ES-I3 (cell line): ENCODE measurements at regions not wholly inside any gene's neighbourhood (a gene's known extent, or its start where the extent isn't known, plus 50 kb on each side); places are given as distances from the start of the nearest gene placed in this dataset.
"Not testable (repeated sequence)": the region's sequence is repeated elsewhere in the genome, so short reads cannot be mapped to it uniquely, and the experiment has no call there.

ENCODE experiments used
- H3K36me3 ChIP-seq: 2 replicates; pipeline ENCODE4 v1.6.1; 2013; ENCODE audit warnings: mild to moderate bottlenecking, low read length, control low read depth, moderate library complexity; ENCODE audit not compliant: insufficient read depth
- H3K4me1 ChIP-seq: 2 replicates; pipeline ENCODE4 v1.6.1; 2013; ENCODE audit warnings: mild to moderate bottlenecking, control low read depth, low read length; ENCODE audit not compliant: insufficient read depth
- H3K9ac ChIP-seq: 2 replicates; pipeline ENCODE4 v1.6.1; 2013; ENCODE audit warnings: low read depth, mild to moderate bottlenecking, low read length, moderate library complexity
- H3K9me3 ChIP-seq: 2 replicates; pipeline ENCODE4 v1.6.1; 2013; ENCODE audit warnings: mild to moderate bottlenecking, low read length, moderate library complexity; ENCODE audit not compliant: control insufficient read depth, insufficient read depth

DNA sequence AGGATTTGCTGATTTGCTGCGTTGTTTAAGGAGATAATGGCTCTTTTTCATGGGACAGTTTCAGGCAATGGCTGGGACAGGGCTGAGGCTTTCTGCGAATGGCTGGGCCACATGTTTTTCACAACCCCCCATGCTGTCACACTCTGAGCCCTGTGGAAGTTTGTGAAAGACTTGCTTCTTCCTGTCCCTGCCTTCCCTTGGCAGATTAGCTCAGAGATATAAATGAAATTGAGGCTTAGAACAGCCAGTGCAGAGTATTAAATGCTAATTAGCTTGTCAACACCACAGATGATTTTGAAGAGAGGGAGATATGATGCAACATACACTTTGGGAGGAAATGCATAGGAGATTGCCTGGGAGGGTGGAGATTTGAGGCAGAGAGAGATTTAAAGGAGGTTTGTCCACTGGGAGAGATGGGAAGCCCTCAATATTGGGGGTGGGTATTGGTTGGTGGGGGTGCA lies 232.0 kb downstream of the SH2D4B start:
- Histone ChIP-seq H3K4me1 (peaks cover 17% of the 10 kb centered on the region), H3K9me3 (no peaks in the 10 kb centered on the region), H3K9ac (no peak overlapping the region)

DNA sequence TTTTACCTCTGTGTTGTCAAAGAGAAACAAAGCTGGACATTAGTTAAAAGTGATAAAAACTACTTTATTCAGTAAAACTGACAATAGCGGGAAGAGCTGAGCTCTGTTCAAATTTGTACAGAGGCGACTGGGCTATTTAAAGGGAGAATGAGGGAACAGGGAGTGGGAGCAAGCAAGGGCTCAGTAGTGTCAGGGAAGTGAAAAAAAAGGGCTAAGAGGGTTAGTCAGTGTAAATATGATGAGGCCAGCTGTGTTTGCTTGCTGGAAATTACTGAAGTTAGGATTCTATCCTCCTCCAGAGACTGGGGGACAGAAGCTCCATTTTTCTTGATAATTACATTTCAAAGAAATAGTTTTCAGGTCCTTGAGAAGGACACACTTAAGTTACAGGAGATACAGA lies 232.5 kb downstream of the SH2D4B start:
- H3K4me1 ChIP-seq: peaks cover 17% of the 10 kb centered on the region
- H3K9me3 ChIP-seq: no peaks in the 10 kb centered on the region
- no peaks in the 10 kb centered on the region for H3K36me3 ChIP-seq
- no peak overlapping the region for H3K9ac ChIP-seq

More for the DNA sequence above, 232.0 kb downstream of the SH2D4B start:
- H3K36me3 ChIP-seq: no peaks in the 10 kb centered on the region

GRCh38 chr10:80771285-80771684 lies 233.6 kb downstream of the SH2D4B start:
- Histone ChIP-seq H3K9ac (no peak overlapping the region), H3K36me3 (no peaks in the 10 kb centered on the region), H3K4me1 (peaks cover 17% of the 10 kb centered on the region), H3K9me3 (no peaks in the 10 kb centered on the region)

- Histone ChIP-seq H3K9me3 (no peaks in the 10 kb centered on the region), H3K4me1 (peaks cover 17% of the 10 kb centered on the region), H3K9ac (no peak overlapping the region), H3K36me3 (no peaks in the 10 kb centered on the region)
These were observed 234.3 kb downstream of the SH2D4B start for GRCh38 chr10:80771902-80772555.

DNA sequence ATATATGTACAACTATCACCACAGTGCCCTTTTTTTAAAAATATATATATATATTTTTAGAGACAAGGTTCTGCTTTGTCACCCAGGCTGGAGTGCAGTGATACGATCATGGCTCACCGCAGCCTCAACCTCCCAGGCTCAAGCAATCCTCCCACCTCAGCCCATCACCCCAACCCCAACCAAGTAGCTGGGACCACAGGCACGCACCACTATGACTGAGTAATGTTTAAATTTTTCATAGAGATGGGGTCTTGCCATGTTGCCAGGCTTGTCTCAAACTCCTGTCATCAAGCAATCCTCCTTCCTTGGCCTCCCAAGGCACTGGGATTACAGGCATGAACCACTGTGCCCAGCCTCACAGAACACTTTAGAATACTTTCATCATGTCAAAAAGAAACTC lies 234.9 kb downstream of the SH2D4B start:
- H3K36me3 ChIP-seq: no peaks in the 10 kb centered on the region
- H3K9ac ChIP-seq: no peak overlapping the region
- peaks cover 17% of the 10 kb centered on the region for H3K4me1 ChIP-seq
- no peaks in the 10 kb centered on the region for H3K9me3 ChIP-seq

- no peaks in the 10 kb centered on the region for H3K9me3 ChIP-seq
- no peak overlapping the region for H3K9ac ChIP-seq
- no peaks in the 10 kb centered on the region for H3K4me1 ChIP-seq
- no peaks in the 10 kb centered on the region for H3K36me3 ChIP-seq
These were observed 247.0 kb downstream of the SH2D4B start for GRCh38 chr10:80784695-80785094.

- no peaks in the 10 kb centered on the region for H3K9me3 ChIP-seq
- H3K4me1 ChIP-seq: no peaks in the 10 kb centered on the region
- no peak overlapping the region for H3K9ac ChIP-seq
- H3K36me3 ChIP-seq: no peaks in the 10 kb centered on the region
These were observed 248.6 kb downstream of the SH2D4B start for GRCh38 chr10:80786322-80786721.

GRCh38 chr10:80787952-80788351 lies 250.2 kb downstream of the SH2D4B start:
- H3K4me1 ChIP-seq: no peaks in the 10 kb centered on the region
- no peaks in the 10 kb centered on the region for H3K9me3 ChIP-seq
- H3K9ac ChIP-seq: no peak overlapping the region
- H3K36me3 ChIP-seq: no peaks in the 10 kb centered on the region

DNA sequence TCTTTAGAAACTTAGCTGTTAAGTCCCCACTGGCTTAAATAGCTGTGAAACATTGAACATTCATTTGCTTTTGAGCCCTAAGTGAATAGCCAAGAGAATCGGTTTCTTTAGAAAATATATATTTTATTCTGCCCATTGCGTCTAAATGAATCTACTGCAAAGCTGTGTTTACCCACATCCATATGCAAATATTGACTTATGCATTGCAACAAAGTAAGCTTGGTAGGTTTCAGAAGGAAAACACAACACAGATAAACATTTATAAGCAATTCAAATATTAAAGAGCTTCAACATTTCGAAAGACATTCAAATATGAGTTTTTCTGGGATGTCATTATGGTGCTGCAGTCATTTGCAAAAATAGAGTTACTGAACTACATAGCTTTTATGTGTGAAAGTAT lies 257.3 kb downstream of the SH2D4B start:
- no peaks in the 10 kb centered on the region for H3K36me3 ChIP-seq

DNA sequence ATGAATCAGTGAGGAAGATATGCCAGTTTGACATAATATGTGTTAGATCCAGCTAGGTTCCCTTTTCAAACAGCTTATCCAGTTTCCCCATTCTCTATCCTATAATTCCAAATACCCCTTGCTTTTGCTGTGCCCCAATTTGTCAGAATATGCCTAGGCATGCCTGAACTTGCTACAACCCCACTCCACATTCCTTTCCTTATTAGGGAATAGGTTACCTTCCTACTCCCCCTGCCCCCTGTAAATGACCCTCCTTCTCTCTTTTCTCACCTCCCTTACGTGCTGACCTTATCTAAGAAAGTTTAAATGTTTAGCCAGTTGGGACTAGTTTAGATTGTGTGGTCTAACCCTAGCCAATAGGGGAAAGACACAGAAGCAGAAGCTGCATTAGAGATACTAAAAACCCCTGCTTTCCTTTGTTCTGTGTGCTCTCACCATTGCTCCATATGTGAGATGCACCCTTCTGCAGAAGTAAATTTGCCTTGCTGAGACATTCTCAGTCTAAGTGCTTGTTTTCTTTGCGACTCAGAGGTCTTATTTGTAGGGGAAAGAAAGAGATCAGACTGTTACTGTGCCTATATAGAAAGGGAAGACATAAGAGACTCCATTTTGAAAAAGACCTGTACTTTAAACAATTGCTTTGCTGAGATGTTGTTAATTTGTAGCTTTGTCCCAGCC lies 267.8 kb downstream of the SH2D4B start:
- Histone ChIP-seq H3K36me3 (no peaks in the 10 kb centered on the region), H3K9ac (no peak overlapping the region), H3K9me3 (peaks cover 9% of the 10 kb centered on the region), H3K4me1 (no peaks in the 10 kb centered on the region)

More for the DNA sequence above, 257.3 kb downstream of the SH2D4B start:
- H3K4me1 ChIP-seq: no peaks in the 10 kb centered on the region
- H3K9me3 ChIP-seq: no peaks in the 10 kb centered on the region; the same call in 1 of the 2 replicates
- no peak overlapping the region for H3K9ac ChIP-seq

DNA sequence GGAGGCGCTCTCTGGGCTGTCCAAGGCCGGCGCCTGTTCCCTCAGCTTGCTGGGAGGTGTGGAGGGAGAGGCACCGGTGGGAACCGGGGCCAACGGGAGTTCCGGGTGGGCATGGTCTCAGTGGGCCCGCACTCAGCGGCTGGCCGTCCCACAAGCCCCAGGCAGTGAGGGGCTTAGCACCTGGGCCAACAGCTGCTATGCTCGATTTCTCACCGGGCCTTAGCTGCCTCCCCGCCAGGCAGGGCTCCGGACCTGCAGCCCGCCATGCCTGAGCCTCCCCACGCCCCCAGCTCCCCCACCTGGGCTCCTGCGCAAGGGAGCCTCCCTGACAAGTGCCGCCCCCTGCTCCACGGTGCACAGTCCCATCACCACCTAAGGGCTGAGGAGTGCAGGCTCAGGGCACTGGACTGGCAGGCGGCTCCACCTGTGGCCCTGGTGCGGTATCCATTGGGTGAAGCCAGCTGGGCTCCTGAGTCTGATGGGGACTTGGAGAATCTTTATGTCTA lies 276.5 kb downstream of the SH2D4B start:
- no peak overlapping the region for H3K9ac ChIP-seq
- H3K36me3 ChIP-seq: no peaks in the 10 kb centered on the region
- no peaks in the 10 kb centered on the region for H3K4me1 ChIP-seq
- H3K9me3 ChIP-seq: no peaks in the 10 kb centered on the region

- no peaks in the 10 kb centered on the region for H3K9me3 ChIP-seq
- H3K9ac ChIP-seq: no peak overlapping the region
- H3K36me3 ChIP-seq: no peaks in the 10 kb centered on the region
- no peaks in the 10 kb centered on the region for H3K4me1 ChIP-seq
These were observed 291.4 kb downstream of the SH2D4B start for GRCh38 chr10:80829151-80829550.

GRCh38 chr10:80829562-80829961 lies 291.9 kb downstream of the SH2D4B start:
- no peaks in the 10 kb centered on the region for H3K9me3 ChIP-seq
- H3K9ac ChIP-seq: no peak overlapping the region
- no peaks in the 10 kb centered on the region for H3K36me3 ChIP-seq
- H3K4me1 ChIP-seq: no peaks in the 10 kb centered on the region

GRCh38 chr10:80832693-80833092 lies 295.0 kb downstream of the SH2D4B start:
- not testable (repeated sequence) for H3K9me3 ChIP-seq, H3K36me3 ChIP-seq, H3K4me1 ChIP-seq, H3K9ac ChIP-seq

GRCh38 chr10:80855348-80855971 lies 317.8 kb downstream of the SH2D4B start:
- H3K4me1 ChIP-seq: peaks cover 13% of the 10 kb centered on the region
- no peaks in the 10 kb centered on the region for H3K9me3 ChIP-seq
- H3K36me3 ChIP-seq: no peaks in the 10 kb centered on the region
- no peak overlapping the region for H3K9ac ChIP-seq
